ENCODE measurements at regions not wholly inside any gene's neighbourhood (a gene's known extent, or its start where the extent isn't known, plus 50 kb on each side); places are given as distances from the start of the nearest gene placed in this dataset.
A peak's percentile ranks its signal among the peaks of the same experiment; 100 is the strongest.

DNA sequence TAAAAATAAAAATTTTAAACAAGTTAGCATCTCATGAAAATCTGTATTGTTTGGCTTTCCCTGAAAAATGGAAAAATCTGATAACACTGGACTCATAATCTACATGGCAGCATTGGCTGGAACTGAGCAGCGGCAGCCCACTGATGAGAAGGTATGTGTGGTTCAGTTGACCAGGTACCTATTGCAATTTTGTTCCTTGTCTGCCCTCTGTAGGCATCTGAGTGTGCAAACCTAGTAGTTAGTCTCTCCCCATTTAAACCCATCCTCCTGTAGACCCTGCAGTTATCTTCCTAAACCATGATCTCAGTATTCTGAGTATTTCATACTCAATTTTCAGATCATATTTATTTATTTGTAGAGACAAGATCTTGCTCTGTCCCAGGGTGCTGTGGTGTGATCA is 59.4 kb upstream of the SERBP1 start:
- DNase-seq (peak; percentile 42), ATAC-seq (peak; percentile 86)
- BruUV-seq (replicated peaks), result no TSS peak
- ChIA-PET CTCF (interaction anchor here (0.6 kb wide), 1 partner anchor 256 kb away, joined by 4 read pairs; no protein-coding TSS in a partner anchor), POLR2A (ENCODE audit: unreplicated experiment) (no interaction called here)
- Histone ChIP-seq H3K4me2 (ENCODE audit: low read length) (no peak overlapping the region), H3K36me3 (ENCODE audit: low read depth, low read length) (no peaks in the 10 kb centered on the region), H3K79me2 (ENCODE audit: low read length) (no peaks in the 10 kb centered on the region), H3K9ac (ENCODE audit: low read length) (no peak overlapping the region), H3K4me1 (ENCODE audit: insufficient read depth, low read length) (no peaks in the 10 kb centered on the region), H3K27me3 (ENCODE audit: low read length) (no peaks in the 10 kb centered on the region), H3F3A (ENCODE audit: low read length, unreplicated experiment) (no peaks in the 10 kb centered on the region), H3K9me3 (ENCODE audit: low read length) (no peaks in the 10 kb centered on the region), H3K4me3 (ENCODE audit: low read length) (no peak overlapping the region), H3K27ac (ENCODE audit: low read length) (no peak overlapping the region), H4K20me1 (ENCODE audit: low read length) (no peaks in the 10 kb centered on the region), H3K9me2 (replicated peaks; ENCODE audit: low read length) (no peaks in the 10 kb centered on the region), H2AFZ (ENCODE audit: low read length) (no peak overlapping the region)
- intact Hi-C loops (cut with micrococcal nuclease), result loop anchor here (1.0 to 2.0 kb wide), 3 partner anchors 59 to 255 kb away; partner anchors contain the start of gene SERBP1
- TF ChIP-seq, protein P1, sequence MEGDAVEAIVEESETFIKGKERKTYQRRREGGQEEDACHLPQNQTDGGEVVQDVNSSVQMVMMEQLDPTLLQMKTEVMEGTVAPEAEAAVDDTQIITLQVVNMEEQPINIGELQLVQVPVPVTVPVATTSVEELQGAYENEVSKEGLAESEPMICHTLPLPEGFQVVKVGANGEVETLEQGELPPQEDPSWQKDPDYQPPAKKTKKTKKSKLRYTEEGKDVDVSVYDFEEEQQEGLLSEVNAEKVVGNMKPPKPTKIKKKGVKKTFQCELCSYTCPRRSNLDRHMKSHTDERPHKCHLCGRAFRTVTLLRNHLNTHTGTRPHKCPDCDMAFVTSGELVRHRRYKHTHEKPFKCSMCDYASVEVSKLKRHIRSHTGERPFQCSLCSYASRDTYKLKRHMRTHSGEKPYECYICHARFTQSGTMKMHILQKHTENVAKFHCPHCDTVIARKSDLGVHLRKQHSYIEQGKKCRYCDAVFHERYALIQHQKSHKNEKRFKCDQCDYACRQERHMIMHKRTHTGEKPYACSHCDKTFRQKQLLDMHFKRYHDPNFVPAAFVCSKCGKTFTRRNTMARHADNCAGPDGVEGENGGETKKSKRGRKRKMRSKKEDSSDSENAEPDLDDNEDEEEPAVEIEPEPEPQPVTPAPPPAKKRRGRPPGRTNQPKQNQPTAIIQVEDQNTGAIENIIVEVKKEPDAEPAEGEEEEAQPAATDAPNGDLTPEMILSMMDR (conservative IDR thresholded peaks at IDR 0.05; ENCODE audit: low read depth, low read length), result peak; percentile 55; the same call in 1 of the 2 replicates
- TF ChIP-seq EZH2 (IDR thresholded peaks at IDR 0.05; ENCODE audit: low read length, unreplicated experiment), result no peak

DNA sequence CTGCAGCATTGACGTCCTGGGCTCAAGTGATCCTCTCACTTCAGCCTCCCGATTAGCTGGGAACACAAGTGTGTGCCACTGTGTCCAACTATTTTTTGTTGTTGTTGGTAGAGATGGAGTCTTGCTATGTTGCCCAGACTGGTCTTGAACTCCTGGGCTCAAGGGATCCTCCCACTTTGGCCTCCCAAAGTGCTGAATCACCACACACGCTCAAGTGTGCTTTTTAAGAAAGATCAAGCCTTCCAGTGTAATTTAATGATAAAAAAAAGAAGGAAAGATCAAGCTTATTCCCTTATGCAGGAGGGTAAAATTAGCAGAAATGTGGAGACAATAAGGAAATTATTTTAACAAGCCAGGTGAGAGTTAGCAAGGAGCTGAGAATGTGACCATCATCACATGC is 61.1 kb upstream of the SERBP1 start:
- no peaks in the 10 kb centered on the region for H3K27me3 ChIP-seq (ENCODE audit: low read length)
- no peak for ATAC-seq

DNA sequence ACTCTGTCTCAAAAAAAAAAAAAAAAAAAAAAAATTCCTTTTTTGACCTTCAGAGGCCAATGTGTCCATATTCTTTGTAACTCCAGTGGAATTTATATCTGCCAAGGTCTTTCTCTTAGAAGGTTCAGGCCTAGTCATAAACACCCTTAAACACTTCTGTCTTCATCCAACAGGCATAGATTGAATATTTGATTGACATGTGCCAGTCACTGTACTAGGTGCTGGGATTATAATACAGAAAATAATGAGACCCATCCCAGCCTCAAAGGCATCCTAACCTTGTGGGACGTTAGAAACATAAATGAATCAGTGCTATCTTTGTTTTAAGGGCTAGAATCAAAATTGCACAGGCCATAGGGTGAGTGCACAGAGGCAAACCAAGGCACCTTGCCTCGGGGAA is 62.9 kb upstream of the SERBP1 start:
- DNase-seq (no peak), ATAC-seq (no peak)
- Histone ChIP-seq H3K4me3 (ENCODE audit: low read length) (no peak overlapping the region), H3K27me3 (ENCODE audit: low read length) (no peaks in the 10 kb centered on the region), H3K27ac (ENCODE audit: low read length) (no peak overlapping the region), H3K79me2 (ENCODE audit: low read length) (no peaks in the 10 kb centered on the region), H3K9me3 (ENCODE audit: low read length) (no peaks in the 10 kb centered on the region), H4K20me1 (ENCODE audit: low read length) (no peaks in the 10 kb centered on the region), H3K4me2 (ENCODE audit: low read length) (no peak overlapping the region), H3F3A (ENCODE audit: low read length, unreplicated experiment) (no peaks in the 10 kb centered on the region), H3K4me1 (ENCODE audit: insufficient read depth, low read length) (no peaks in the 10 kb centered on the region), H3K9ac (ENCODE audit: low read length) (no peak overlapping the region), H3K9me2 (replicated peaks; ENCODE audit: low read length) (no peaks in the 10 kb centered on the region), H3K36me3 (ENCODE audit: low read depth, low read length) (no peaks in the 10 kb centered on the region), H2AFZ (ENCODE audit: low read length) (no peak overlapping the region)
- ChIA-PET POLR2A (ENCODE audit: unreplicated experiment) (no interaction called here), CTCF (no interaction called here)
- TF ChIP-seq, protein P1 (conservative IDR thresholded peaks at IDR 0.05; ENCODE audit: low read depth, low read length), result no peak
- TF ChIP-seq EZH2 (IDR thresholded peaks at IDR 0.05; ENCODE audit: low read length, unreplicated experiment), result no peak
- TF ChIP-seq EZH2phosphoT487 (IDR thresholded peaks at IDR 0.05; ENCODE audit: borderline replicate concordance, low read length), result no peak
- intact Hi-C loops (cut with micrococcal nuclease), result no loop called here
- BruUV-seq (replicated peaks), result no TSS peak

More for the DNA sequence above, 61.1 kb upstream of the SERBP1 start:
- no peak overlapping the region for H3K9ac ChIP-seq (ENCODE audit: low read length)
- BruUV-seq (replicated peaks), result no TSS peak
- no peak overlapping the region for H3K4me2 ChIP-seq (ENCODE audit: low read length)
- ChIA-PET POLR2A (ENCODE audit: unreplicated experiment) (no interaction called here), CTCF (no interaction called here)
- H3K79me2 ChIP-seq (ENCODE audit: low read length), result no peaks in the 10 kb centered on the region
- H3K9me2 ChIP-seq (replicated peaks; ENCODE audit: low read length), result no peaks in the 10 kb centered on the region
- H2AFZ ChIP-seq (ENCODE audit: low read length), result no peak overlapping the region
- TF ChIP-seq EZH2 (IDR thresholded peaks at IDR 0.05; ENCODE audit: low read length, unreplicated experiment), result no peak
- no peak for TF ChIP-seq EZH2phosphoT487 (IDR thresholded peaks at IDR 0.05; ENCODE audit: borderline replicate concordance, low read length)
- TF ChIP-seq, protein P1 (conservative IDR thresholded peaks at IDR 0.05; ENCODE audit: low read depth, low read length), result no peak
- intact Hi-C loops (cut with micrococcal nuclease), result no loop called here
- H3F3A ChIP-seq (ENCODE audit: low read length, unreplicated experiment), result no peaks in the 10 kb centered on the region
- H4K20me1 ChIP-seq (ENCODE audit: low read length), result no peaks in the 10 kb centered on the region
- DNase-seq, result no peak
- H3K4me1 ChIP-seq (ENCODE audit: insufficient read depth, low read length), result no peaks in the 10 kb centered on the region
- no peak overlapping the region for H3K27ac ChIP-seq (ENCODE audit: low read length)
- no peaks in the 10 kb centered on the region for H3K9me3 ChIP-seq (ENCODE audit: low read length)
- H3K4me3 ChIP-seq (ENCODE audit: low read length), result no peak overlapping the region
- H3K36me3 ChIP-seq (ENCODE audit: low read depth, low read length), result no peaks in the 10 kb centered on the region

Measured in PC-3 (cell line).